ENCODE measurements at regions not wholly inside any gene's neighbourhood (a gene's known extent, or its start where the extent isn't known, plus 50 kb on each side); places are given as distances from the start of the nearest gene placed in this dataset.

GRCh38 chr10:123464430-123465323 lies 201.5 kb upstream of the GPR26 start:
- H4K20me1 ChIP-seq (replicated peaks in 1 of 2; ENCODE audit: control insufficient read depth in 1 of 2, insufficient read depth in 2 of 2, low read length in 2 of 2) = no peaks in the 10 kb centered on the region
- H3K27me3 ChIP-seq (replicated peaks in 1 of 4; ENCODE audit: control insufficient read depth in 3 of 4, extremely low read depth in 1 of 4, insufficient read depth in 3 of 4, low read length in 3 of 4) = no peaks in the 10 kb centered on the region
- POLR2A ChIA-PET (ENCODE audit: partially characterized antibody) = no interaction called here
- no peak overlapping the region for H2BK12ac ChIP-seq (ENCODE audit: low read depth, low read length)
- DNase-seq (ENCODE audit: low read depth in 1 of 2, low spot score in 2 of 2) (no peak), FAIRE-seq (no peak)
- H3K36me3 ChIP-seq (ENCODE audit: control insufficient read depth in 2 of 4, insufficient read depth in 4 of 4, low read length in 3 of 4) = no peaks in the 10 kb centered on the region
- no peak overlapping the region for H3K4me3 ChIP-seq (ENCODE audit: extremely low read depth in 1 of 4, insufficient read depth in 2 of 4, low read depth in 3 of 4, low read length in 4 of 4)
- H3K23me2 ChIP-seq (ENCODE audit: low read depth, low read length) = no peaks in the 10 kb centered on the region; the same call in 1 of the 2 replicates
- no peak overlapping the region; the same call in 1 of the 2 replicates for H4K8ac ChIP-seq (ENCODE audit: extremely low read depth, insufficient read depth, low read length)
- no peak overlapping the region for H3K4me2 ChIP-seq (ENCODE audit: insufficient read depth in 1 of 2, low read depth in 2 of 2, low read length in 2 of 2)
- H4K91ac ChIP-seq (replicated peaks; ENCODE audit: insufficient read length, low read length) = no peak overlapping the region
- H2AFZ ChIP-seq (ENCODE audit: low read length) = no peak overlapping the region
- H2AK5ac ChIP-seq (ENCODE audit: low read depth, low read length) = no peak overlapping the region
- no peak overlapping the region for H2BK5ac ChIP-seq (ENCODE audit: low read depth, low read length)
- H3K56ac ChIP-seq (replicated peaks; ENCODE audit: insufficient read length, low read depth, low read length) = no peak overlapping the region
- WGBS, 2 experiments (ENCODE audit: extremely low coverage in 1 of 2, insufficient coverage in 1 of 2, insufficient read length in 1 of 2, insufficient replicate concordance in 2 of 2, low coverage in 1 of 2, low lambda C conversion rate in 2 of 2, missing lambda C conversion rate in 1 of 2) = 88% methylated on average over 3 of the region's 3 CpGs; no CpG with 5 or more reads in 1 of the 2 experiments
- TF ChIP-seq ATF3 (IDR thresholded peaks at IDR 0.05; ENCODE audit: insufficient read depth, low read depth, low read length) (no peak), TBP (IDR thresholded peaks at IDR 0.05; ENCODE audit: low read depth, low read length) (no peak), GTF2F1 (IDR thresholded peaks at IDR 0.05; ENCODE audit: borderline replicate concordance, low read depth, low read length) (no peak), EZH2 (IDR thresholded peaks at IDR 0.05; ENCODE audit: low read depth, low read length, severe bottlenecking) (no peak), POLR2A (IDR thresholded peaks at IDR 0.05; ENCODE audit: control extremely low read depth in 1 of 2, low read depth in 2 of 2, low read length in 2 of 2) (no peak), HDAC6 (IDR thresholded peaks at IDR 0.05; ENCODE audit: low read depth, low read length) (no peak), TCF12 (IDR thresholded peaks at IDR 0.05; ENCODE audit: low read depth, low read length) (no peak), CHD1 (IDR thresholded peaks at IDR 0.05; ENCODE audit: low read depth, low read length) (no peak), SP4 (IDR thresholded peaks at IDR 0.05; ENCODE audit: low read length) (no peak), CBX5 (IDR thresholded peaks at IDR 0.05; ENCODE audit: low read depth, low read length) (no peak)
- H3K4me1 ChIP-seq (replicated peaks in 1 of 4; ENCODE audit: control insufficient read depth in 3 of 4, insufficient read depth in 4 of 4, low read length in 3 of 4) = peaks cover 10 to 15% (median 12%) of the 10 kb centered on the region in 4 experiments
- no peak overlapping the region for H4K5ac ChIP-seq (ENCODE audit: insufficient read length, low read depth, low read length)
- H3K9me3 ChIP-seq (ENCODE audit: insufficient read depth in 2 of 2, low read depth in 1 of 2, low read length in 1 of 2) = no peaks in the 10 kb centered on the region
- no peak overlapping the region for H3K9ac ChIP-seq (replicated peaks in 1 of 4; ENCODE audit: extremely low read depth in 1 of 4, low read depth in 3 of 4, low read length in 3 of 4)
- H2BK120ac ChIP-seq (replicated peaks; ENCODE audit: low read depth, low read length) = no peak overlapping the region
- H2BK20ac ChIP-seq (ENCODE audit: low read length) = peak overlapping the region; percentile 66; the same call in 1 of the 2 replicates
- H3K4ac ChIP-seq (replicated peaks; ENCODE audit: insufficient read length, low read depth, low read length) = no peak overlapping the region
- no peaks in the 10 kb centered on the region for H3K79me2 ChIP-seq (ENCODE audit: control insufficient read depth in 1 of 2, insufficient read depth in 2 of 2, low read length in 2 of 2)
- H3K79me1 ChIP-seq (ENCODE audit: low read depth, low read length) = no peaks in the 10 kb centered on the region
- H3K18ac ChIP-seq (ENCODE audit: extremely low read depth, low read length) = 0 out of 2 replicates have a peak overlapping the region, but pooled peaks have one; percentile 17
- H2BK15ac ChIP-seq (ENCODE audit: low read length) = no peak overlapping the region
- no peak overlapping the region for H3K23ac ChIP-seq (ENCODE audit: insufficient read length)
- H3K14ac ChIP-seq (ENCODE audit: insufficient read length) = no peak overlapping the region
- no peak overlapping the region for H3K27ac ChIP-seq (ENCODE audit: low read depth, low read length)
- CTCF ChIA-PET (ENCODE audit: partially characterized antibody) = interaction anchor here (0.9 kb wide), 2 partner anchors 76 to 114 kb away, joined by 3 read pairs; no protein-coding TSS in a partner anchor

Data from H1 (cell line).